ENCODE measurements at regions not wholly inside any gene's neighbourhood (a gene's known extent, or its start where the extent isn't known, plus 50 kb on each side); places are given as distances from the start of the nearest gene placed in this dataset.

DNA sequence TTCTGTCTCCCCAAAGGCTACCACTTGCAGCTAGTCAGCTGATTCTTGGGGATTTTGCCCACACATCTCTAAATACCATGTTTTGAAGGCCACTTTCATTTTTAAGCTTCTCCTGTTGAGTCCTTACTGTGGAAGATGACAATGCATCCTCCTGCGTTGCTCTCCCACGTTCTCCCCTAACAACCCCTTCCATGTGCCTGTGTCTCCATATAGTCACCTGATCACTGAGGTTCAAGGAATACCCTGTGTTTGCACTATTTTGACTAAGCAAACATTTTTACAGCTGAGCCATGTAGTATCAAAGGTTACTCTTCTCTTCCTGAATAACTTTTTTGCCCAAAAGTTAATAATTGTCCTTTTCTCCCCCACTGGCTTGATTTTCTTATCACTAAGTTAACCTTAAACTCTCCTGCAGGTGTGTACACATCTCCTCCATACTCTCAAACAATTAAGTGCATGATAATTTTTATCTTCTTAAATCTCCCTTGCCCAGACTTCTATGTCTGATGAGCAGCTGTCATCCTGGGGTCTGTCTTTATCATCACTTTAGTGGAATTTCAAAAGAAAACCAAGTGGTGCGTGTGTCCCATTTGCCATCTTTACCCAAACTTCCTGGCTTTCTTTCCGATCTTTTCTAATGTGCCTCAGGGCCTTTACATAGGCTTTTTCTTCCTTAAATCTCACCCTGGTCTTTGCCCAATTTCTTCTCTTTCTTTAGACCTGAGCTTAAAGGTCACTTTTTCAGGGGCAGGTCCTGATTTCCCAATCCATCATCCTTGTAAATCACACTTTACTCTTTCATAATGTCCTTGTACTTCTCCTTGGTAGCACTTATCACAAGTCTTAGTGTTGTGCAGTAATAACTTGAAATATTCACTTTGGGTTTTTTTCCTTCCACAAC, 85.2 kb upstream of the SPATS2L start:
- Histone ChIP-seq H3K27me3 (no peaks in the 10 kb centered on the region), H3K27ac (peak overlapping the region in 1 of 4 donors; percentile 47), H3K4me3 (no peak overlapping the region), H3K9me3 (no peaks in the 10 kb centered on the region), H3K4me1 (peaks cover 0 to 39% (median 14%) of the 10 kb centered on the region in 4 donors), H3K36me3 (no peaks in the 10 kb centered on the region)
- no peak for TF ChIP-seq POLR2A (IDR thresholded peaks at IDR 0.05)
- no peak for TF ChIP-seq EP300 (IDR thresholded peaks at IDR 0.05; ENCODE audit: low read depth)
- TF ChIP-seq, protein P1, sequence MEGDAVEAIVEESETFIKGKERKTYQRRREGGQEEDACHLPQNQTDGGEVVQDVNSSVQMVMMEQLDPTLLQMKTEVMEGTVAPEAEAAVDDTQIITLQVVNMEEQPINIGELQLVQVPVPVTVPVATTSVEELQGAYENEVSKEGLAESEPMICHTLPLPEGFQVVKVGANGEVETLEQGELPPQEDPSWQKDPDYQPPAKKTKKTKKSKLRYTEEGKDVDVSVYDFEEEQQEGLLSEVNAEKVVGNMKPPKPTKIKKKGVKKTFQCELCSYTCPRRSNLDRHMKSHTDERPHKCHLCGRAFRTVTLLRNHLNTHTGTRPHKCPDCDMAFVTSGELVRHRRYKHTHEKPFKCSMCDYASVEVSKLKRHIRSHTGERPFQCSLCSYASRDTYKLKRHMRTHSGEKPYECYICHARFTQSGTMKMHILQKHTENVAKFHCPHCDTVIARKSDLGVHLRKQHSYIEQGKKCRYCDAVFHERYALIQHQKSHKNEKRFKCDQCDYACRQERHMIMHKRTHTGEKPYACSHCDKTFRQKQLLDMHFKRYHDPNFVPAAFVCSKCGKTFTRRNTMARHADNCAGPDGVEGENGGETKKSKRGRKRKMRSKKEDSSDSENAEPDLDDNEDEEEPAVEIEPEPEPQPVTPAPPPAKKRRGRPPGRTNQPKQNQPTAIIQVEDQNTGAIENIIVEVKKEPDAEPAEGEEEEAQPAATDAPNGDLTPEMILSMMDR (IDR thresholded peaks at IDR 0.05): no peak
- no peak for TF ChIP-seq POLR2AphosphoS5 (IDR thresholded peaks at IDR 0.05)
- intact Hi-C loops (cut with DNase I; ENCODE audit: low total_unique reads) (no loop called here), in situ Hi-C loops (cut with MboI; ENCODE audit: low pct_ligation_motif_present in 1 of 4, low pct_unique_long_range_greater_than_20kb in 1 of 4, low sequenced_read_pairs in 3 of 4) (no loop called here)
- DNase-seq: no peak
- 53 to 63% methylated on average over 4 of the region's 4 CpGs for WGBS, 2 donors (ENCODE audit: low coverage in 1 of 2)

DNA sequence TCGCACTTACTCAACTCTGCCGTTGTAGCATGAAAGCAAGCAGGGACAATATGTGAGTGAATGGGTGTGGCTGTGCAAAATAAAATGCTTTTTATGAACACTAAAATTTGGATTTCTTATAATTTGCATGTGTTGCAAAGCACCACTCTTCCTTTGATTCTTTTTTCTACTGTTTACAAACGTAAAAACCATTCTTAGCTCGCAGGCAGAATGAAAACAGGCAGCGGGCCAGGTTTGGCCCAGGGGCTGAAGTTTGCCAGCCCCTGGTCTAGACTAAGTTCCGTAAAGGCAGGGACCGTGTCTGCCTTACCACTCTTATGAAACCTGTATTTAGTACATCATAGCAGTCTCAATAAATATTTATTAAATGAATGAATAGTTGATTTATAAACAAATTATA, 83.7 kb upstream of the SPATS2L start:
- Histone ChIP-seq H3K4me3 (no peak overlapping the region), H3K9me3 (no peaks in the 10 kb centered on the region), H3K27me3 (no peaks in the 10 kb centered on the region), H3K27ac (no peak overlapping the region), H3K4me1 (peaks cover 0 to 44% (median 14%) of the 10 kb centered on the region in 4 donors), H3K36me3 (no peaks in the 10 kb centered on the region)
- no peak for TF ChIP-seq POLR2AphosphoS5 (IDR thresholded peaks at IDR 0.05)
- TF ChIP-seq POLR2A (IDR thresholded peaks at IDR 0.05): no peak
- TF ChIP-seq, protein P1 (IDR thresholded peaks at IDR 0.05): no peak
- TF ChIP-seq EP300 (IDR thresholded peaks at IDR 0.05; ENCODE audit: low read depth): no peak
- no peak for DNase-seq
- in situ Hi-C loops (cut with MboI; ENCODE audit: low pct_ligation_motif_present in 1 of 4, low pct_unique_long_range_greater_than_20kb in 1 of 4, low sequenced_read_pairs in 3 of 4): no loop called here
- WGBS, 2 donors (ENCODE audit: low coverage in 1 of 2): 37 to 43% methylated on average over 6 to 7 of the region's 7 CpGs
- intact Hi-C loops (cut with DNase I; ENCODE audit: low total_unique reads): no loop called here

DNA sequence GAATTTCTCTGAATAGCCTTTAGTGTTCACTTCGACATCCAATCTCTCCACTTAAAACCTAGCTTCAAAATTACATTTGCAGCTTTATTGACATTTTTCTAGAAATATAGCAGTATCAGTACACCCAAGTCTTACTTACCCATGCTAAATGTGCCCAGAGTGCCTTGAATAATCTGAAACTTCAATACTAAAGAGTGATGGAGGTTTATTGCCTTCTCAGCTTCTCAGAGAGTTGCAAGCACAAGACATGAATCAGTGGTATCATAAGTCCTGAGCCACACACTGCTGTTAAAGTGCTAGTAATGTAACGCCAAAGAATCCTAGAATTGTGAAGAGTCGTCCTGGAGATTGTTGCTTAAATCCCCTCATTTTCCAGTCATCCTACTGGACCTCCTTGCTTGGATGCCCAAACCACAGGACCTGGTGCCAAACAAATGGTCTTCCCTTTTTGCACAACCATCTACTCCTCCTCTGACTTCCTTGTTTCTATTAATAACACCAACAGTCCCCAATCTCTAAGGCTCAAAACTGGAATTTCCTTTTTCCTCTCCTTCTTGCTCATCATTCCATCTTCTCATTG, 83.2 kb upstream of the SPATS2L start:
- no peak for TF ChIP-seq POLR2A (IDR thresholded peaks at IDR 0.05)
- no peak for TF ChIP-seq EP300 (IDR thresholded peaks at IDR 0.05; ENCODE audit: low read depth)
- TF ChIP-seq, protein P1 (IDR thresholded peaks at IDR 0.05): no peak
- TF ChIP-seq POLR2AphosphoS5 (IDR thresholded peaks at IDR 0.05): no peak

DNA sequence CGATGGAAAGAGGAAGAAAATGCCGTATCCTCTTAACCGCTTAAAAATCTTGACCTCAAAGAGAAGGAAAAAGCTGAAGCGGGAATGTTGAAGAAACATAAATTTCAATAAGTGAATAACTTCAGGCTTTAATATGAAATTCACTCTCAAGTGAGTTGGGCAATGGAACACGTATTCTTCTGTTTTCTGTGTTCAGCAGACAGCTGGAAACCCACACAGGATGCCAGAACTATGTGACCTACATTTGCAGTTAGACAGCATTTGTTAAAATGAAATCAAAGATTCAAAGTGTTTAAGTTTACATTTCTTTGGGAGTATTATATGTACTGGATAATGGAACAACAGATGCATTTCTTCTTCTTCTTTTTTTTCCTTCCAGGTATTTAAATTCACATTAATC, 80.5 kb upstream of the SPATS2L start:
- TF ChIP-seq POLR2AphosphoS5 (IDR thresholded peaks at IDR 0.05): no peak
- TF ChIP-seq, protein P1 (IDR thresholded peaks at IDR 0.05): no peak
- no peak for TF ChIP-seq EP300 (IDR thresholded peaks at IDR 0.05; ENCODE audit: low read depth)
- no peak for TF ChIP-seq POLR2A (IDR thresholded peaks at IDR 0.05)
- no peak overlapping the region for H3K27ac ChIP-seq
- no peak for DNase-seq
- peaks cover 0 to 27% (median 6%) of the 10 kb centered on the region in 4 donors for H3K4me1 ChIP-seq
- H3K9me3 ChIP-seq: no peaks in the 10 kb centered on the region
- H3K4me3 ChIP-seq: no peak overlapping the region
- intact Hi-C loops (cut with DNase I; ENCODE audit: low total_unique reads): no loop called here
- 65 to 67% methylated on average over 5 of the region's 5 CpGs for WGBS, 2 donors (ENCODE audit: low coverage in 1 of 2)
- no peaks in the 10 kb centered on the region for H3K36me3 ChIP-seq
- H3K27me3 ChIP-seq: no peaks in the 10 kb centered on the region
- in situ Hi-C loops (cut with MboI; ENCODE audit: low pct_ligation_motif_present in 1 of 4, low pct_unique_long_range_greater_than_20kb in 1 of 4, low sequenced_read_pairs in 3 of 4): no loop called here

More for the DNA sequence above, 83.2 kb upstream of the SPATS2L start:
- Histone ChIP-seq H3K4me1 (peaks cover 0 to 44% (median 14%) of the 10 kb centered on the region in 4 donors), H3K36me3 (no peaks in the 10 kb centered on the region), H3K9me3 (no peaks in the 10 kb centered on the region), H3K27me3 (no peaks in the 10 kb centered on the region), H3K4me3 (no peak overlapping the region), H3K27ac (no peak overlapping the region)
- WGBS, 2 donors (ENCODE audit: low coverage in 1 of 2): 44 to 62% methylated on average over 1 to 3 of the region's 3 CpGs
- DNase-seq: no peak
- intact Hi-C loops (cut with DNase I; ENCODE audit: low total_unique reads) (no loop called here), in situ Hi-C loops (cut with MboI; ENCODE audit: low pct_ligation_motif_present in 1 of 4, low pct_unique_long_range_greater_than_20kb in 1 of 4, low sequenced_read_pairs in 3 of 4) (no loop called here)

All from transverse colon (tissue), 4 donors.